GM19035 (cell line): ENCODE measurements at regions not wholly inside any gene's neighbourhood (a gene's known extent, or its start where the extent isn't known, plus 50 kb on each side); places are given as distances from the start of the nearest gene placed in this dataset.

Experiments used
- ATAC-seq: cut with Tn5 transposase; IDR thresholded peaks from one replicate; pipeline ENCODE4 v1.9.1; 2021; ENCODE audit not compliant: unreplicated experiment

- no peak for ATAC-seq
Measured at GRCh38 chr2:19785447-19785846, 116.3 kb downstream of the TTC32 start.

GRCh38 chr2:19784456-19784855 lies 117.3 kb downstream of the TTC32 start:
- ATAC-seq, result no peak

- ATAC-seq, result no peak
Measured at GRCh38 chr2:19783935-19784334, 117.8 kb downstream of the TTC32 start.

GRCh38 chr2:19776941-19777514 lies 124.8 kb downstream of the TTC32 start:
- ATAC-seq, result no peak

- no peak for ATAC-seq
Measured at GRCh38 chr2:19775838-19776237, 125.9 kb downstream of the TTC32 start.

- no peak for ATAC-seq
Measured at GRCh38 chr2:19775315-19775714, 126.5 kb downstream of the TTC32 start.

- no peak for ATAC-seq
Measured at GRCh38 chr2:19774805-19775176, 127.0 kb downstream of the TTC32 start.

GRCh38 chr2:19772981-19773380 lies 128.8 kb downstream of the TTC32 start:
- ATAC-seq, result no peak

GRCh38 chr2:19769513-19769912 lies 132.3 kb downstream of the TTC32 start:
- no peak for ATAC-seq

GRCh38 chr2:19767899-19768298 lies 133.9 kb downstream of the TTC32 start:
- ATAC-seq, result no peak

- no peak for ATAC-seq
Measured at GRCh38 chr2:19764998-19765397, 136.8 kb downstream of the TTC32 start.

GRCh38 chr2:19763731-19764130 lies 138.1 kb downstream of the TTC32 start:
- no peak for ATAC-seq

- ATAC-seq, result no peak
Measured at GRCh38 chr2:19762959-19763605, 138.7 kb downstream of the TTC32 start.

- ATAC-seq, result no peak
Measured at GRCh38 chr2:19762142-19762541, 139.6 kb downstream of the TTC32 start.

GRCh38 chr2:19759880-19760279 lies 141.9 kb downstream of the TTC32 start:
- ATAC-seq, result no peak

GRCh38 chr2:19758658-19759057 lies 143.1 kb downstream of the TTC32 start:
- no peak for ATAC-seq

GRCh38 chr2:19757586-19757985 lies 144.2 kb downstream of the TTC32 start:
- no peak for ATAC-seq

- ATAC-seq, result no peak
Measured at GRCh38 chr2:19754907-19755306, 146.9 kb downstream of the TTC32 start.

- no peak for ATAC-seq
Measured at GRCh38 chr2:19753818-19754217, 148.0 kb downstream of the TTC32 start.

GRCh38 chr2:19753314-19753713 lies 148.5 kb downstream of the TTC32 start:
- ATAC-seq, result no peak

GRCh38 chr2:19752500-19752899 lies 149.3 kb downstream of the TTC32 start:
- no peak for ATAC-seq

- no peak for ATAC-seq
Measured at GRCh38 chr2:19751631-19752030, 150.2 kb downstream of the TTC32 start.

GRCh38 chr2:19750136-19750535 lies 151.6 kb downstream of the TTC32 start:
- no peak for ATAC-seq
